Gastrocnemius medialis (tissue), 4 donors: ENCODE measurements at regions not wholly inside any gene's neighbourhood (a gene's known extent, or its start where the extent isn't known, plus 50 kb on each side); places are given as distances from the start of the nearest gene placed in this dataset.

ENCODE experiments used
- ATAC-seq, 2 donors: fragments of 150-250 bp; one replicate each; pipeline ENCODE4 v1.9.1; 2016
- DNase-seq, 2 donors: peaks; one replicate each; pipeline ENCODE4 v3.0.0-alpha.2; 2019
- H3K27ac ChIP-seq, 4 donors: fragments of 200-600 bp; sonication (generic); 1 replicate in 1 of 4; 2 replicates in 3 of 4; pipeline ENCODE4 v1.5.1; 2016 to 2018; ENCODE audit warnings: mild to moderate bottlenecking in 2 of 4, moderate library complexity in 1 of 4
- H3K27me3 ChIP-seq, 3 donors: fragments of 200-600 bp; sonication (generic) in 2 of 3; 1 replicate in 1 of 3; 2 replicates in 2 of 3; pipeline versions ENCODE4 v1.5.1 to v1.6.0; 2016 to 2019; ENCODE audit warnings: mild to moderate bottlenecking in 1 of 3, moderate library complexity in 1 of 3
- H3K36me3 ChIP-seq, 2 donors: fragments of 200-600 bp; sonication (generic) in 1 of 2; one replicate each; pipeline ENCODE4 v1.5.1; 2017 to 2018
- H3K4me1 ChIP-seq, 2 donors: fragments of 200-600 bp; sonication (generic) in 1 of 2; one replicate each; pipeline ENCODE4 v1.5.1; 2016 to 2017; ENCODE audit warnings: mild to moderate bottlenecking in 2 of 2
- H3K4me3 ChIP-seq, 4 donors: fragments of 200-600 bp; sonication (generic) in 3 of 4; 1 replicate in 1 of 4; 2 replicates in 3 of 4; pipeline ENCODE4 v1.5.1; 2016 to 2019; ENCODE audit warnings: mild to moderate bottlenecking in 2 of 4
- H3K9me3 ChIP-seq, 3 donors: fragments of 200-600 bp; sonication (generic) in 2 of 3; 1 replicate in 1 of 3; 2 replicates in 2 of 3; pipeline ENCODE4 v1.5.1; 2016 to 2019
- POLR2A ChIP-seq, 2 donors: fragments of 450-650 bp; IDR thresholded peaks; one replicate each; pipeline ENCODE4 v1.6.1; 2017; ENCODE audit warnings: antibody characterized with exemption in 2 of 2, mild to moderate bottlenecking in 2 of 2, moderate library complexity in 2 of 2
- in situ Hi-C, 4 donors: fragments of 200-750 bp; cut with MboI; loops; one replicate each; pipeline versions ENCODE4 v1.15.0 to v1.8.0; 2017; ENCODE audit warnings: low sequenced_read_pairs in 4 of 4
- intact Hi-C: fragments of 100-400 bp; cut with DNase I; formaldehyde crosslinking; loops from one replicate; pipeline ENCODE4 v1.15.1; 2023; ENCODE audit warnings: low total_unique reads
- TF ChIP-seq, protein P1 (sequence below), 5 experiments: fragments of 450-650 bp in 3 of 5; fragments of 200-600 bp in 2 of 5; sonication (generic) in 2 of 5; IDR thresholded peaks in 4 of 5; conservative IDR thresholded peaks in 1 of 5; 1 replicate in 4 of 5; 2 replicates in 1 of 5; pipeline ENCODE4 v1.5.1; 2016 to 2019; ENCODE audit warnings: antibody characterized with exemption in 5 of 5, mild to moderate bottlenecking in 3 of 5, moderate library complexity in 3 of 5

DNA sequence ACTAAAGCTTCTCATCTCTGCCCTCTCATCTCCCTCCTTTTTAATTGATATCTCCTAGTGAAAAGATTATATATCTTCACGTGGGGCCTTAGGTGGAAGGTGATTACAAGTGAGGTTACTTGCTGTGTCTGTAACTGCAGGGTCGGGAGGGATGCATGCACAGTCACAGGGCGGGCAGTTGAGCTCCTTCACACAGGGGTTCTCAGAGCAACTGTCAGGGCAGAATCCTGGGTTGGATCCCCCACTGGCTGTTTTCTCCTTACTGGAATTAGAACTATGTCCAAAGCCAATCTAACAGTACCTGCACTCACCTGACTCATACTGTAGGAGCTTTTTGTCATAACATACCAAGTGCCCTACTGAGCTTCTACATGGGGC lies 141.1 kb downstream of the AASDH start:
- in situ Hi-C loops (no loop called here), intact Hi-C loops (no loop called here)
- no peaks in the 10 kb centered on the region for H3K36me3 ChIP-seq
- H3K4me1 ChIP-seq: no peaks in the 10 kb centered on the region
- ATAC-seq (no peak), DNase-seq (no peak)
- TF ChIP-seq, protein P1, sequence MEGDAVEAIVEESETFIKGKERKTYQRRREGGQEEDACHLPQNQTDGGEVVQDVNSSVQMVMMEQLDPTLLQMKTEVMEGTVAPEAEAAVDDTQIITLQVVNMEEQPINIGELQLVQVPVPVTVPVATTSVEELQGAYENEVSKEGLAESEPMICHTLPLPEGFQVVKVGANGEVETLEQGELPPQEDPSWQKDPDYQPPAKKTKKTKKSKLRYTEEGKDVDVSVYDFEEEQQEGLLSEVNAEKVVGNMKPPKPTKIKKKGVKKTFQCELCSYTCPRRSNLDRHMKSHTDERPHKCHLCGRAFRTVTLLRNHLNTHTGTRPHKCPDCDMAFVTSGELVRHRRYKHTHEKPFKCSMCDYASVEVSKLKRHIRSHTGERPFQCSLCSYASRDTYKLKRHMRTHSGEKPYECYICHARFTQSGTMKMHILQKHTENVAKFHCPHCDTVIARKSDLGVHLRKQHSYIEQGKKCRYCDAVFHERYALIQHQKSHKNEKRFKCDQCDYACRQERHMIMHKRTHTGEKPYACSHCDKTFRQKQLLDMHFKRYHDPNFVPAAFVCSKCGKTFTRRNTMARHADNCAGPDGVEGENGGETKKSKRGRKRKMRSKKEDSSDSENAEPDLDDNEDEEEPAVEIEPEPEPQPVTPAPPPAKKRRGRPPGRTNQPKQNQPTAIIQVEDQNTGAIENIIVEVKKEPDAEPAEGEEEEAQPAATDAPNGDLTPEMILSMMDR (IDR thresholded peaks at IDR 0.05 in 4 of 5, conservative IDR thresholded peaks at IDR 0.05 in 1 of 5): no peak
- TF ChIP-seq POLR2A (IDR thresholded peaks at IDR 0.05): no peak
- no peaks in the 10 kb centered on the region for H3K9me3 ChIP-seq
- H3K27ac ChIP-seq: no peak overlapping the region
- H3K4me3 ChIP-seq: no peak overlapping the region
- no peaks in the 10 kb centered on the region for H3K27me3 ChIP-seq

GRCh38 chr4:56245547-56246232 lies 141.6 kb downstream of the AASDH start:
- in situ Hi-C loops: no loop called here
- Histone ChIP-seq H3K9me3 (no peaks in the 10 kb centered on the region), H3K36me3 (no peaks in the 10 kb centered on the region), H3K27me3 (no peaks in the 10 kb centered on the region), H3K4me1 (no peaks in the 10 kb centered on the region), H3K27ac (no peak overlapping the region), H3K4me3 (no peak overlapping the region)
- ATAC-seq: no peak
- intact Hi-C loops: no loop called here
- no peak for DNase-seq
- no peak for TF ChIP-seq POLR2A (IDR thresholded peaks at IDR 0.05)
- TF ChIP-seq, protein P1 (IDR thresholded peaks at IDR 0.05 in 4 of 5, conservative IDR thresholded peaks at IDR 0.05 in 1 of 5): no peak

- in situ Hi-C loops: no loop called here
- intact Hi-C loops: no loop called here
- Histone ChIP-seq H3K27ac (no peak overlapping the region), H3K9me3 (no peaks in the 10 kb centered on the region), H3K4me1 (no peaks in the 10 kb centered on the region), H3K27me3 (no peaks in the 10 kb centered on the region), H3K4me3 (no peak overlapping the region), H3K36me3 (no peaks in the 10 kb centered on the region)
- ATAC-seq: no peak
- no peak for TF ChIP-seq POLR2A (IDR thresholded peaks at IDR 0.05)
- DNase-seq: no peak
Observed at GRCh38 chr4:56244681-56245080, 142.6 kb downstream of the AASDH start.

DNA sequence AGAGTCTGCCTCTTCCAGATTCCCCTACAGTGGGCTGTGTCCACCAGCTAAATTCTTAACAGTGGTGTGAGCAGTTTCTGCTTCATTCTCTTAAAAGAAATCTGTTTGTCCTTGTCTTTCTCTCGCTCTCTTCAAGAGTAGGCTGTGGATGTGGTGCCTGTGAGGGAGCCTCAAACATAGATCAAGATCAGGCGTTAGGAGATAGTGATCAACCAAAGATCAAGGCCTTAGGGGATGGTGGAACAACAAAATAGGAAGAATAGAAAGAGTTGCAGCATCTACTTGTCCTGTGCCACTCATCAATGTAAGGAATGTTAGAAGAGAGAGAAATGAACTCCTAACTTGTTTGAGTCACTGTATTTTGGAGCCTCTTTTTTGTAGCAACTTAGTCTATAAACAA lies 144.2 kb downstream of the AASDH start:
- ATAC-seq (no peak), DNase-seq (no peak)
- TF ChIP-seq, protein P1 (IDR thresholded peaks at IDR 0.05 in 4 of 5, conservative IDR thresholded peaks at IDR 0.05 in 1 of 5): no peak
- TF ChIP-seq POLR2A (IDR thresholded peaks at IDR 0.05): no peak
- Histone ChIP-seq H3K27me3 (no peaks in the 10 kb centered on the region), H3K9me3 (no peaks in the 10 kb centered on the region), H3K27ac (no peak overlapping the region), H3K36me3 (no peaks in the 10 kb centered on the region), H3K4me3 (no peak overlapping the region), H3K4me1 (no peaks in the 10 kb centered on the region)
- intact Hi-C loops (no loop called here), in situ Hi-C loops (no loop called here)

- no peak overlapping the region for H3K27ac ChIP-seq
- no peaks in the 10 kb centered on the region for H3K27me3 ChIP-seq
- no peaks in the 10 kb centered on the region for H3K9me3 ChIP-seq
- ATAC-seq (no peak), DNase-seq (no peak)
- H3K4me1 ChIP-seq: no peaks in the 10 kb centered on the region
- TF ChIP-seq, protein P1 (IDR thresholded peaks at IDR 0.05 in 4 of 5, conservative IDR thresholded peaks at IDR 0.05 in 1 of 5): no peak
- TF ChIP-seq POLR2A (IDR thresholded peaks at IDR 0.05): no peak
- no peaks in the 10 kb centered on the region for H3K36me3 ChIP-seq
- in situ Hi-C loops (no loop called here), intact Hi-C loops (no loop called here)
- H3K4me3 ChIP-seq: no peak overlapping the region
Observed at GRCh38 chr4:56241500-56241899, 145.8 kb downstream of the AASDH start.
